Embryonic facial prominence (tissue), 1 donor: ENCODE measurements at regions not wholly inside any gene's neighbourhood (a gene's known extent, or its start where the extent isn't known, plus 50 kb on each side); places are given as distances from the start of the nearest gene placed in this dataset.
"Not testable (repeated sequence)": the region's sequence is repeated elsewhere in the genome, so short reads cannot be mapped to it uniquely, and the experiment has no call there.

ENCODE experiments used
- DNase-seq: peaks from one replicate; pipeline ENCODE4 v3.0.0-alpha.2; 2016; ENCODE audit errors: extremely low spot score

GRCh38 chr21:35606146-35606545, 454.2 kb downstream of the SETD4 start:
- no peak for DNase-seq

DNA sequence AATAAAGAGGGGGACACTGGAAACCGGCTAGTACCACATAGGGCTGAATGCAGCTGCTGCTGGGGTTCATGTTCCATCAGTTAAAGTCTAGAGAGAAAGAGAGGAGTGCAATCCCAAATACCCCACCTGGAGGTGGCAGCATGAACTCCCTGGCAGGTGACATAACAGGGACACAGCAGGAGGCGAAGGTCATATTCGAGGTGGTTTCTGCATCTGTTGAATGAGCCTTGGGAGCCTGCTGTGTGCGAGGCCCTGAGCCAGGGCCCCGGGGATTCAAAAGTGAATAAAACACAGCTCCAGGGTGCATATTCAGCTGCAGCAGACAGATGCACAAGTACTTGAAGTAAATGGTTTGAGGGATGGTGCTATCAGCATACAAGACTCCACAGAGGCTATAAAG, 456.8 kb downstream of the SETD4 start:
- DNase-seq: no peak

- no peak for DNase-seq
Observed at GRCh38 chr21:35602811-35603362, 457.4 kb downstream of the SETD4 start.

GRCh38 chr21:35601211-35601610, 459.1 kb downstream of the SETD4 start:
- no peak for DNase-seq

GRCh38 chr21:35599164-35599563, 461.2 kb downstream of the SETD4 start:
- no peak for DNase-seq

DNA sequence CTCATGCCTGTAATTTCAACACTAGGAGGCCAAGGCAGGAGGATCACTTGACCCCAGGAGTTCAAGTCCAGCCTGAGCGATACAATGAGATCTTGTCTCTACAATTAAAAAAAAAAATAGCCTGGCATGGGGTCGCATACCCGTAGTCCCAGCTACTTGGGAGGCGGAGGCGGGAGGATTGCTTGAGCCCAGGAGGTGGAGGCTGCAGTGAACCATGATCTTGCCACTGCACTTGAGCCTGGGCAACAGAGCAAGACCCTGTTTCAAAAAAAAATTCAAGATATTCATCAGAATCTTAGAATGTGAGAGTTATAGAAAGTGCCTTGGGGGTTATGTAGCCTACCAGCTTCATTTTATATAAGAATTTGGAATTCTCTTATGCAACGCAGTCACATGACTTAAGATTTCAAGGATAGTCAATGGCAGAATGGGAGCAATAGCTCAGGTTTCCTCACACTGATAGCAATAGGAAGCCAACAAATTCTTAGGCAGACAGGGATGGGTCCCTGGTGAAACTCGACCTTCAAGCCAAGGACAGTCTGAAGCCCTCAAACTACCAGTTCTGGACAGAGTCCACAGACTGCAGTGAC, 462.5 kb downstream of the SETD4 start:
- DNase-seq: no peak

DNA sequence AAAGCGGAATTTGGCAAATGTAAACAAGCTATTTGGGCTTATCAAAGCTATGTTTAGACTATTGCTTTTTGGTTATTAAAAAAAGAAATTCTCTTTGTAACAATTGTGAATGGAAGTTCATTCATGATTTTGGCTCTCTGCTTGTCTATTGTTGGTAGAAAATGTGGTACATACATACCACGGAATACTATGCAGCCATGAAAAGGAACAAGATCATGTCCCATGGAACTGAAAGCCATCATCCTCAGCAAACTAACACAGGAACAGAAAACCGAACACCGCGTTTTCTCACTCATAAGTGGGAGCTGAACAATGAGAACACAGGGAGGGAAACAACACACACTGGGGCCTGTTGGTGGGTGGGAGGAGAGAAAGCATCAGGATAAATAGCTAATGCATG, 465.4 kb downstream of the SETD4 start:
- no peak for DNase-seq

DNA sequence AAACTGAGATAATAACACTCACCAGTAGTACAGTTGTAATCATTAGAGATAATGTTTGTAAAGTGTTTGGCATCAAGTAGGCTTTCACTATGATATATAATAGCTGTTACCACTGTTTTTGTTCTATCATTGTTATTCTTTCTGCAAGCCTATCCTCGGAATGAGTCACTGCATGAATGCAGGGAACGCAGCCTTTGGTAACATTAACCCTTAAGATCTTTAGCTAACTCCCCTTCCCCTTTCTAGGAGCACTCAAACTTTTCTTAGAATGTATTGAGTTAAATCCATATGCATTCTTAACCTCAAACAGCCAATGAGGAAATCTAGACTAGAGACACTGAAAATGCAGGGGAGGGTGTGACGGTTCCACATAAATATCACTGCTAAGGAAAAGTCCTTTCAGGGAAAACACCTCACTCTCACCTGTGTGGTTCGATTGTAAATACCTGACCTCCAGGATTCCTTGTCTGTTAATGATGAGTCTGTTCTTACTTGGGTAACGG, 467.3 kb downstream of the SETD4 start:
- no peak for DNase-seq

GRCh38 chr21:35590284-35590683, 470.0 kb downstream of the SETD4 start:
- not testable (repeated sequence) for DNase-seq

- DNase-seq: no peak
Observed at GRCh38 chr21:35587841-35588380, 472.4 kb downstream of the SETD4 start.

DNA sequence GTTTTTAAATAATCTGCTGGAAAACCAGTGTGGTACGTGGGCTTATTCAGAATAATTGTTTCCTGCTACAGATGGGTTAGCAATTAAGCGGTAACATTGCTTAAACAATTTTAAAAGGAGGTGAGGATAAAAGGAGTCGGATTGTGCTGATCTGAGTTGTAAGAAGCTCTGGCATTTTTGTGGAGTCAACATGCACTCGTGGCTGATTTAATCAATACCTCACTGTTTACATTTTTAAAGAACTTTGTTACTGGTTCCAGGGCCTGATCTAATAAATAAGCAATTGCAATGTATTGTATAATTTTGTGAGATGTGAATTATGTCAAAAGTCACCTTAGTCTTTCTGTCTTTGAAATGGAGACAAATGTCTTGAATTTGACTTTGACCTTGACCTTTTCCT, 474.0 kb downstream of the SETD4 start:
- no peak for DNase-seq

DNA sequence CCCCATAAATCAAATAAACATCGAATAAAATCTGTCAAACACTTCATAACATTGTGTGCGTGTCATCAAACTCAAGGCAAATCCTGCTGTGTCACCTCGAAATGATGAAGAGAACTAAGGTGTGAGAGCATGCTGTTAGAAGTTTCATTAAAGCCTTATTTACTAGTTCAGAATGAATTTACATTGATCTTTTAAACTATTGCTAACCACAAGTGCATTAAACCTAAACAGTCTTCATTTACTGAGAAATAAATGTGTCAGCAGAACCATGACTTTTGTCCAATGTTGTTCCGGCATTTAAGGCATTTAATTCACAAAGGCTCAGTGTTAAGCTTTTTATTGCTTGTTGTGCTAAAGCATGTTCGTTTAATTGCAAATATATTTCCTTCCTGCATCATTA, 474.4 kb downstream of the SETD4 start:
- DNase-seq: no peak

DNA sequence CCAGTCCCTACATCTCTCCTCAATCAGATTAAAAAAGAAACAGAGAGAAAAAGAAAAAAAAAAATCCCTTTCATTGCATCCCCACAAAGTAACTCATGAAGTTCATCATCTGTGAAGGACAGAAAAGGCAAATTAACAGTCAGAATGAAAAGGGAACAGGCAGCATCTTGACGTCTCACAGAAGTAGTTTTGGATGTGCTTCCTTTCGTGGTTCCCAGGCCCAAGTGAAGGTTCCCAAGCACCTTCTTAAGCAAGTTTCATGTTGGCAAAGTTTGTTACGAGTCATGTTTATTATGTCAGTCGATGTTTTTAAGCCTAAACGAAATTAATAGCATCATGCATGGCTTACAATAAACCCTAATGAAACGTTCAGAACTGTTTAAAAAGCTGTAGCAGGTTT, 475.2 kb downstream of the SETD4 start:
- DNase-seq: no peak

DNA sequence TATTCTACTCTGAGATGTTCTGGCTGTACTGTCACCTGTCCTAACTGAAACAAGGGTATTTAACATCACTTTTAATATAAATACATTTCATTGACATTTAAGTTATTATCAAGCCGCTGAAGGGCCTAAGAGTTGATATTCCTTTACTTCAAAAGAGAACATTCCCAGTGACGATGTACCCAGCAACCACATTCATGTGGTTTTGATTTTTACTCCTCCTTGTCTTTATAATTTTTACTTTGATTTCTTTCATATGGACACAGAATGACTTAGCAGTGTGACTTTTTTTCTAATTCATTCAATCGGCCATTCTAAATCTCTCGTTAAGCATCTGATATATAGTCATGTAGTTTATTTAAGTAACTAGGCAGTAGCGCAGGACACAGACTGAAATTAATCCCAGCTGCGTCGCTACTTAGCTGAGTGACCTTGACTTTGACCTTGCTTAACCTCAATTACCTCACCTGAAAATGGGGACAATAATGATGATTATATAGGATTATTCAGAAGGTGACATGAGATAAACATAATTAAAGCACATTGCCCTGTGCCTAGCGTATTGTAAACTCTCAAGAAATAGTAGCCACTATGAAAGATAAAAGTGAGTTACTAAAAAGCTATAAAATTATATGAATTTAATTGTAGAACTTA, 476.6 kb downstream of the SETD4 start:
- DNase-seq: no peak

DNA sequence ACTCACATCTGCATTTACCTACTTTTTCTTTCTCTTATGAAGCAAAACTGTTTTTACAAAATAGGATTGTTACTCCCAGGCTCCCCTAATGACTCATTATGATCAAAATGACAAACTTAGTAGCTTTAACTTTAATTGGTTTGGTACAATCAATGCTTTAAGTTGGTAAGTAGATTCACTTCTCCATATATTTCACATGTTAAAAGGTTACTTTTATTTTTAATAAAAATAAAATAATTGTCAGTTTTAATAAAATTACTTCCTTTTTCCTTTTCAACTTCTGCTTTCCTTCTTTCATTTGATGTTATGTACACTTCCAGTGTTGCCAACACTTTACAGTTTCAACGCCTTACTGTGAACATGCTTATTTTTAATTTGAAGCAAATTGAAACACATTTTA, 477.6 kb downstream of the SETD4 start:
- no peak for DNase-seq

GRCh38 chr21:35581640-35582039, 478.7 kb downstream of the SETD4 start:
- no peak for DNase-seq

- DNase-seq: no peak
Observed at GRCh38 chr21:35579520-35580293, 480.6 kb downstream of the SETD4 start.

GRCh38 chr21:35578831-35579471, 481.4 kb downstream of the SETD4 start:
- DNase-seq: no peak

- no peak for DNase-seq
Observed at GRCh38 chr21:35578347-35578782, 482.0 kb downstream of the SETD4 start.

GRCh38 chr21:35575280-35575915, 484.9 kb downstream of the SETD4 start:
- no peak for DNase-seq
